ENCODE measurements at regions not wholly inside any gene's neighbourhood (a gene's known extent, or its start where the extent isn't known, plus 50 kb on each side); places are given as distances from the start of the nearest gene placed in this dataset.

- no peak for TF ChIP-seq CTCF (conservative IDR thresholded peaks at IDR 0.05)
- no peak for TF ChIP-seq ZFX (IDR thresholded peaks at IDR 0.05)
Observed at GRCh38 chr11:33942954-33943353, 51.1 kb upstream of the LMO2 start.

Data from C4-2B (cell line).